Superior temporal gyrus (tissue), 1 donor: ENCODE measurements at regions not wholly inside any gene's neighbourhood (a gene's known extent, or its start where the extent isn't known, plus 50 kb on each side); places are given as distances from the start of the nearest gene placed in this dataset.
"Not testable (repeated sequence)": the region's sequence is repeated elsewhere in the genome, so short reads cannot be mapped to it uniquely, and the experiment has no call there.

Source experiments
- DNase-seq: peaks from one replicate; pipeline ENCODE4 v3.0.0-alpha.2; 2016; ENCODE audit errors: extremely low spot score

- no peak for DNase-seq
These were observed 113.8 kb downstream of the ADRA2C start for GRCh38 chr4:3879681-3880614.

- peak; percentile 79 for DNase-seq
These were observed 114.5 kb downstream of the ADRA2C start for GRCh38 chr4:3880615-3881120.

GRCh38 chr4:3882316-3882885 lies 116.2 kb downstream of the ADRA2C start:
- DNase-seq = not testable (repeated sequence)

GRCh38 chr4:3884261-3884660 lies 118.1 kb downstream of the ADRA2C start:
- DNase-seq = not testable (repeated sequence)

GRCh38 chr4:3893590-3893989 lies 127.4 kb downstream of the ADRA2C start:
- DNase-seq = not testable (repeated sequence)

- DNase-seq = not testable (repeated sequence)
These were observed 128.1 kb downstream of the ADRA2C start for GRCh38 chr4:3894086-3894959.

- no peak for DNase-seq
These were observed 130.3 kb downstream of the ADRA2C start for GRCh38 chr4:3896441-3896840.

GRCh38 chr4:3896871-3897578 lies 130.8 kb downstream of the ADRA2C start:
- DNase-seq = not testable (repeated sequence)

- no peak for DNase-seq
These were observed 131.9 kb downstream of the ADRA2C start for GRCh38 chr4:3898098-3898497.

- not testable (repeated sequence) for DNase-seq
These were observed 132.7 kb downstream of the ADRA2C start for GRCh38 chr4:3898928-3899327.

GRCh38 chr4:3904264-3904955 lies 138.2 kb downstream of the ADRA2C start:
- not testable (repeated sequence) for DNase-seq

- not testable (repeated sequence) for DNase-seq
These were observed 143.4 kb downstream of the ADRA2C start for GRCh38 chr4:3909616-3910015.

GRCh38 chr4:3910161-3910950 lies 144.2 kb downstream of the ADRA2C start:
- DNase-seq = not testable (repeated sequence)

GRCh38 chr4:3911252-3911856 lies 145.2 kb downstream of the ADRA2C start:
- no peak for DNase-seq

- not testable (repeated sequence) for DNase-seq
These were observed 148.3 kb downstream of the ADRA2C start for GRCh38 chr4:3914511-3914910.

- not testable (repeated sequence) for DNase-seq
These were observed 153.3 kb downstream of the ADRA2C start for GRCh38 chr4:3919509-3919908.

- DNase-seq = not testable (repeated sequence)
These were observed 155.7 kb downstream of the ADRA2C start for GRCh38 chr4:3921902-3922301.

- not testable (repeated sequence) for DNase-seq
These were observed 159.7 kb downstream of the ADRA2C start for GRCh38 chr4:3925841-3926240.

- not testable (repeated sequence) for DNase-seq
These were observed 160.1 kb downstream of the ADRA2C start for GRCh38 chr4:3926271-3926670.
